ENCODE measurements at regions not wholly inside any gene's neighbourhood (a gene's known extent, or its start where the extent isn't known, plus 50 kb on each side); places are given as distances from the start of the nearest gene placed in this dataset.
A peak's percentile ranks its signal among the peaks of the same experiment; 100 is the strongest.

DNA sequence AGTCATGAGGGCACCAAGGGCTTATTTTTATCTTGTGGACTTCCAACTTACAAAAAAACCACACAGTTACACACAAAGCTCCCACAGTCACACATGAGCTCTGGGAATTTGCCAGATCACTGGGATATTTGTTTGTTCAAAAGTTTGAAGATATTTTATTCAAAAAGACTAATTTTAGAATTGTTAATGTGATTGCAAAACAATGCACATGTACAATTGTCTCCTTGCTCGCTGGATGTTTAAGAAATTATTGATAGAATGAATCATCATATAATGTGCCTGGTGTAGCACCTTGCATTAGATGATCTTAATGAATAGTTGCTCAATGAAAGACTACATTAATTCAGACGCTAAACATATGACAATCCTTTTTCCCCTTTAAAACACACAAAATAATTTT lies 570.3 kb downstream of the LMO4 start (continued):
- TF ChIP-seq, protein P1, sequence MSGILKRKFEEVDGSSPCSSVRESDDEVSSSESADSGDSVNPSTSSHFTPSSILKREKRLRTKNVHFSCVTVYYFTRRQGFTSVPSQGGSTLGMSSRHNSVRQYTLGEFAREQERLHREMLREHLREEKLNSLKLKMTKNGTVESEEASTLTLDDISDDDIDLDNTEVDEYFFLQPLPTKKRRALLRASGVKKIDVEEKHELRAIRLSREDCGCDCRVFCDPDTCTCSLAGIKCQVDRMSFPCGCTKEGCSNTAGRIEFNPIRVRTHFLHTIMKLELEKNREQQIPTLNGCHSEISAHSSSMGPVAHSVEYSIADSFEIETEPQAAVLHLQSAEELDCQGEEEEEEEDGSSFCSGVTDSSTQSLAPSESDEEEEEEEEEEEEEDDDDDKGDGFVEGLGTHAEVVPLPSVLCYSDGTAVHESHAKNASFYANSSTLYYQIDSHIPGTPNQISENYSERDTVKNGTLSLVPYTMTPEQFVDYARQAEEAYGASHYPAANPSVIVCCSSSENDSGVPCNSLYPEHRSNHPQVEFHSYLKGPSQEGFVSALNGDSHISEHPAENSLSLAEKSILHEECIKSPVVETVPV (CRISPR knock-in tag; IDR thresholded peaks at IDR 0.05), result no peak
- TF ChIP-seq CSDC2 (CRISPR knock-in tag; IDR thresholded peaks at IDR 0.05) (no peak), ZFP3 (CRISPR knock-in tag; IDR thresholded peaks at IDR 0.05) (no peak)

DNA sequence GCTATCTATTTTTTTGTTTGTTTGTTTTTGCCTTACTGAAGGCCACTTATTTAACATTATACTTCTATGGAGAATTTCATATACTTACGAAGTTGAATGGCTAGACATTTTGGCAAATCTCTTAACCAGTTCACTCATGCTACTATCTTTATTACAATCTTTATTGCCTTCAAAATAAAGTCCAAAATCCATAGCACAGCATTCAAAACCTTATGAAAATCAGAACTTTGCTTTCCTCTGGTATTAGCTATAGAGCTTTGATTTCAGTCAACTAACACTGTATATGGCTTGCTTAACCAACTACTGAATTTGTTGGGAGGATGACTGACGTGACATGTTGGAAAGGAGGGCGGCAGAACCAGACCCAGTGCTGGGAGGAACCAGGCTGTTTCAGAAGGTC lies 571.1 kb downstream of the LMO4 start:
- TF ChIP-seq, protein P2, sequence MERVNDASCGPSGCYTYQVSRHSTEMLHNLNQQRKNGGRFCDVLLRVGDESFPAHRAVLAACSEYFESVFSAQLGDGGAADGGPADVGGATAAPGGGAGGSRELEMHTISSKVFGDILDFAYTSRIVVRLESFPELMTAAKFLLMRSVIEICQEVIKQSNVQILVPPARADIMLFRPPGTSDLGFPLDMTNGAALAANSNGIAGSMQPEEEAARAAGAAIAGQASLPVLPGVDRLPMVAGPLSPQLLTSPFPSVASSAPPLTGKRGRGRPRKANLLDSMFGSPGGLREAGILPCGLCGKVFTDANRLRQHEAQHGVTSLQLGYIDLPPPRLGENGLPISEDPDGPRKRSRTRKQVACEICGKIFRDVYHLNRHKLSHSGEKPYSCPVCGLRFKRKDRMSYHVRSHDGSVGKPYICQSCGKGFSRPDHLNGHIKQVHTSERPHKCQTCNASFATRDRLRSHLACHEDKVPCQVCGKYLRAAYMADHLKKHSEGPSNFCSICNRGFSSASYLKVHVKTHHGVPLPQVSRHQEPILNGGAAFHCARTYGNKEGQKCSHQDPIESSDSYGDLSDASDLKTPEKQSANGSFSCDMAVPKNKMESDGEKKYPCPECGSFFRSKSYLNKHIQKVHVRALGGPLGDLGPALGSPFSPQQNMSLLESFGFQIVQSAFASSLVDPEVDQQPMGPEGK (CRISPR knock-in tag; IDR thresholded peaks at IDR 0.05; ENCODE audit: borderline replicate concordance), result no peak
- no peak for TF ChIP-seq PPARA (CRISPR knock-in tag; IDR thresholded peaks at IDR 0.05; ENCODE audit: borderline replicate concordance)
- no peak for TF ChIP-seq ISL1 (CRISPR knock-in tag; IDR thresholded peaks at IDR 0.05)
- no peak for TF ChIP-seq ZNF565 (CRISPR knock-in tag; conservative IDR thresholded peaks at IDR 0.05; ENCODE audit: low read depth)
- no peak for TF ChIP-seq TCF4 (CRISPR knock-in tag; IDR thresholded peaks at IDR 0.05; ENCODE audit: borderline replicate concordance)
- TF ChIP-seq SNAI2 (CRISPR knock-in tag; IDR thresholded peaks at IDR 0.05), result no peak
- TF ChIP-seq ZNF8 (CRISPR knock-in tag; IDR thresholded peaks at IDR 0.05), result no peak
- TF ChIP-seq, protein P1 (CRISPR knock-in tag; IDR thresholded peaks at IDR 0.05), result no peak
- TF ChIP-seq BACH2 (CRISPR knock-in tag; IDR thresholded peaks at IDR 0.05; ENCODE audit: borderline replicate concordance), result no peak
- TF ChIP-seq, protein P3, sequence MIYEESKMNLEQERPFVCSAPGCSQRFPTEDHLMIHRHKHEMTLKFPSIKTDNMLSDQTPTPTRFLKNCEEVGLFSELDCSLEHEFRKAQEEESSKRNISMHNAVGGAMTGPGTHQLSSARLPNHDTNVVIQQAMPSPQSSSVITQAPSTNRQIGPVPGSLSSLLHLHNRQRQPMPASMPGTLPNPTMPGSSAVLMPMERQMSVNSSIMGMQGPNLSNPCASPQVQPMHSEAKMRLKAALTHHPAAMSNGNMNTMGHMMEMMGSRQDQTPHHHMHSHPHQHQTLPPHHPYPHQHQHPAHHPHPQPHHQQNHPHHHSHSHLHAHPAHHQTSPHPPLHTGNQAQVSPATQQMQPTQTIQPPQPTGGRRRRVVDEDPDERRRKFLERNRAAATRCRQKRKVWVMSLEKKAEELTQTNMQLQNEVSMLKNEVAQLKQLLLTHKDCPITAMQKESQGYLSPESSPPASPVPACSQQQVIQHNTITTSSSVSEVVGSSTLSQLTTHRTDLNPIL (CRISPR knock-in tag; IDR thresholded peaks at IDR 0.05; ENCODE audit: low read depth), result no peak
- TF ChIP-seq ZFP30 (CRISPR knock-in tag; IDR thresholded peaks at IDR 0.05), result no peak
- no peak for TF ChIP-seq ZC3H10 (CRISPR knock-in tag; IDR thresholded peaks at IDR 0.05)
- no peak for TF ChIP-seq GLIS3 (CRISPR knock-in tag; IDR thresholded peaks at IDR 0.05)
- no peak for TF ChIP-seq TOX (CRISPR knock-in tag; IDR thresholded peaks at IDR 0.05; ENCODE audit: borderline replicate concordance)
- no peak for TF ChIP-seq ZFP3 (CRISPR knock-in tag; IDR thresholded peaks at IDR 0.05)
- ATAC-seq, result no peak

DNA sequence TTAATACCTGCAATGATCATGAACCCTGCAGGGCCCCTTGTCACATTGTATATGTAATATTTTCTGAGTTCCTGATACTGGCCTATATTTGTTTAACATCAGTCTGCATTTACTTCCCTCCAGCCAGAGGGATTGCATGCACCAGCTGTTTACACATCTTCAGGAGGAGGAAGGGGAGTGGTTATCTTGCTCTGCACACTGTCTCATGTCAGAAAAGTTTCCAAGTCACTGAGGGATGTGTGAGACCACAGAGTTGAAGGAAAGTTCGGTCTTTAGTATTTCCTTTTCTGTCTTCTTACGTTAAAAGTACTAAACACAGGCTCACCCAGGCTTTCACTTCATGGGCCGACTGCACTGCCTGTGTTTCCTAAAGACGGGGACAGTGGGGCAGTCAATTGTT lies 574.1 kb downstream of the LMO4 start:
- peak; percentile 89 for ATAC-seq
- TF ChIP-seq TOX (CRISPR knock-in tag; IDR thresholded peaks at IDR 0.05; ENCODE audit: borderline replicate concordance) (peak; percentile 51; the same call in 1 of the 2 replicates), TCF4 (CRISPR knock-in tag; IDR thresholded peaks at IDR 0.05; ENCODE audit: borderline replicate concordance) (no peak)

DNA sequence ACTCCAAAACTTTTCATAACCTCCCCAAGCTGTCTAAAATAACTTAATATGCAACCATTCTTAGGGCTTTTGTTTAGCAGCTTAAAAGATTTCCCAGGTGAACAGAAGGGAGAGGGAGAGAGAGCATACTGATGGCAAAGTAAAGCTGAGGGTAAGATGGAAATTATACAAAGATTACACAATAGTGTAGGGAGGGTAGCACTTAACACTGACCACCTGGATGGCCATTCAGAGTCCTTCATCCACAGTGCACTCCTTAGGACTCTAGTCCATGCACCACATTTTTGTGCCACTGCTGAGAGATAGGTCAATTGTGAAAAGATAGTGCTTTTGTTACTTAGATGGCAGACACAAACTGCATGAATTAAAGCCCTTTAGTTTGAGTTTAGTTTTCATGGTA lies 574.6 kb downstream of the LMO4 start:
- ATAC-seq, result peak; percentile 23
- no peak for TF ChIP-seq ZC3H10 (CRISPR knock-in tag; IDR thresholded peaks at IDR 0.05)

DNA sequence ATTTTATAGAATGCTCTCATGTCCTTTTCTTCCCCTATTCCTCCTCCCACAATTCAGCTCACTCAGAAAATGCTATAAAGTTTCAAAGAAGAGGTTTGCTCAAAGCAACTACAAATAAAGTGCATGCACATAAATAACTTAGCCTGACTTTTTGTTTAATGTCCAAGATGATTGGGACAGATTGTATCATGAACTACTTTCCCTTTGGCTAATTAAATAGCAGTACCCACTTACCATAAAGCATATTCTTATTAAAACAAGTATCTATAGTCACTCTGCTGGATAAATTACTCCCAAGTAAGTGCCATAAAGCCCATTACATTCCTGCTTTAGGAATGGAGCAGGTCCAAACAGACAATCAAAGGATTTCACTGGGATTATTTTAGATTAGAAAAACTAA lies 576.0 kb downstream of the LMO4 start:
- ATAC-seq, result no peak

More for the DNA sequence above, 576.0 kb downstream of the LMO4 start:
- TF ChIP-seq ZNF70 (CRISPR knock-in tag; IDR thresholded peaks at IDR 0.05) (no peak), RARB (CRISPR knock-in tag; IDR thresholded peaks at IDR 0.05) (no peak), ARNTL (CRISPR knock-in tag; IDR thresholded peaks at IDR 0.05; ENCODE audit: borderline replicate concordance, low read depth) (no peak), TOX (CRISPR knock-in tag; IDR thresholded peaks at IDR 0.05; ENCODE audit: borderline replicate concordance) (0 out of 2 replicates have a peak, but pooled peaks have one; percentile 31), SNAI2 (CRISPR knock-in tag; IDR thresholded peaks at IDR 0.05) (no peak), ZNF8 (CRISPR knock-in tag; IDR thresholded peaks at IDR 0.05) (no peak), ESRRG (CRISPR knock-in tag; IDR thresholded peaks at IDR 0.05) (no peak)
- TF ChIP-seq, protein P1 (CRISPR knock-in tag; IDR thresholded peaks at IDR 0.05), result no peak
